ENCODE measurements at regions not wholly inside any gene's neighbourhood (a gene's known extent, or its start where the extent isn't known, plus 50 kb on each side); places are given as distances from the start of the nearest gene placed in this dataset.
A peak's percentile ranks its signal among the peaks of the same experiment; 100 is the strongest.
"Not testable (repeated sequence)": the region's sequence is repeated elsewhere in the genome, so short reads cannot be mapped to it uniquely, and the experiment has no call there.

DNA sequence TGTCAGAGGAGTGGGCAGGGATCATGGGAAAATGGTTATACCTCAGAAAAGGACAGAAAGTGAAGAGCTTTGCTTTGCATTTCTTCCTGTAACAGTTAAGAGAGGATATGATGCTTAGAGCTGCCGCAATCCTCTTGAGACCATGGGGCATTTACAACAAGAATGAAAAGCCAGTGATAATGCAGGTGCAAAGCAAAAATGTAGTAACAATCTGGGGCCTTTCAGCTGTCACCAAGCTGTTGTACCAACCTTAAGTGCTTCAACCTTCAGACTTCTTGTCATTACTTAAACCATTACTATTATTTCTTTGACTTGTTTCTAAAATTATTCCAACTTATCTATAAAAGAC lies 1337.6 kb downstream of the RPIA start:
- not testable (repeated sequence) for DNase-seq (ENCODE audit: low read depth in 4 of 4, low spot score in 2 of 4)

DNA sequence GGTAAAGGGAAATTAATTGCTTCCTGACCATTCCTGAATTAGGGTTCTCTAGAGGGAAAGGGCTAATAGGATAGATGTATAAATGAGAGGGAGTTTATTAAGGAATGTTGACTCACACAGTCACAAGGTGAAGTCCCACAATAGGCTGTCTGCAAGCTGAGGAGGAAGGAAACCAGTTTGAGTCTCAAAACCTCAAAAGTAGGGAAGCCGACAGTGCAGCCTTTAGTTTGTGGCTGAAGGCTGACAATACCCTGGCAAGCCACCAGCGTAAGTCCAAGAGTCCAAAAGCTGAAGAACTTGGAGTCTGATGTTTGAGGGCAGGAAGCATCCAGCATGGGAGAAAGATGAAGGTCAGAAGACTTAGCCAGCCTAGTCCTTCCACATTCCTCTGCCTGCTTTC lies 1340.8 kb downstream of the RPIA start:
- DNase-seq (ENCODE audit: low read depth in 4 of 4, low spot score in 2 of 4): not testable (repeated sequence)

DNA sequence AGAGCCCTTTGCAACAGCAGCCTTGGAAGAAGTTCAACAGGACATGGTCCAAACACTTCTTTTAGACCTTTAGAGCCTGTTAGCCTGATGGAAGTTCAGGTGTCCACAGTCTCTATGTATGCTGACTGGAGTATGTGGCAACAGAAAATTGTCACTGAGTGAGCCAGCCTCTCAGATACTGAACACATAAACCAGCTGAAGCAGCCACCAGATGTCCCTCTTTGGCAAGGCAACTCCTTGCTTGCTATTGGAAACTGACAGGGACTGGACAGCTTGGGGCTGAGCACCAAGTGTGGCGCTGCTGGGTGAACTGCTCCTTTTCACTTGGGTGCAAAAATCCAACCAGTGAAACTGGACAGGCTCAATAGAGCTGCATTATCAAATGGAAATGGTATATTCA lies 1344.9 kb downstream of the RPIA start:
- not testable (repeated sequence) for DNase-seq (ENCODE audit: low read depth in 4 of 4, low spot score in 2 of 4)

DNA sequence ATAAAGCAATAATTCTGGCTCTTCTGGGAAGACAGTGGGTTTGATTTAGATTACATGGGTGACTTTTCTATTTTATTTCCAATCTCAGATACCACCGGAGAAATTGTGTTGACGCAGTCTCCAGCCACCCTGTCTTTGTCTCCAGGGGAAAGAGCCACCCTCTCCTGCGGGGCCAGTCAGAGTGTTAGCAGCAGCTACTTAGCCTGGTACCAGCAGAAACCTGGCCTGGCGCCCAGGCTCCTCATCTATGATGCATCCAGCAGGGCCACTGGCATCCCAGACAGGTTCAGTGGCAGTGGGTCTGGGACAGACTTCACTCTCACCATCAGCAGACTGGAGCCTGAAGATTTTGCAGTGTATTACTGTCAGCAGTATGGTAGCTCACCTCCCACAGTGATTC lies 1347.6 kb downstream of the RPIA start:
- not testable (repeated sequence) for DNase-seq (ENCODE audit: low read depth in 4 of 4, low spot score in 2 of 4)

DNA sequence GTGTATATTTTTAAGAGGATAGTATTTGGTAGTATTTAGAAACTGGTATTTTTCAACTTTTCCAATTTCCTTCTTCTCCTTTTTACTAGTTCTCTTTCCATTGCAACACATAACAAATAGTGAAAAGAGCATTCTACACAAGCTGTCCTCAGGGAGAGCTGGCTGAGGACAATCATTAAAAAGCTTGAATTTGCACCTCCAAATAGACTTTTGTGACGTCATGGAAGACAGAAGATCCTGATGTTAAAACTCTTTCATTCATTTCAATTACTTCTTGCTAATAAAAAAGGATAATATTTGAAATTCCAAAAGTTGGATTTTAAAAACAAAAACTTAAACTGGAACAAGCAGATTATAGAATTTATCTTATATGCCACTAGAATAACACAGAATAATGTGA lies 1356.3 kb downstream of the RPIA start:
- not testable (repeated sequence) for DNase-seq (ENCODE audit: low read depth in 4 of 4, low spot score in 2 of 4)

DNA sequence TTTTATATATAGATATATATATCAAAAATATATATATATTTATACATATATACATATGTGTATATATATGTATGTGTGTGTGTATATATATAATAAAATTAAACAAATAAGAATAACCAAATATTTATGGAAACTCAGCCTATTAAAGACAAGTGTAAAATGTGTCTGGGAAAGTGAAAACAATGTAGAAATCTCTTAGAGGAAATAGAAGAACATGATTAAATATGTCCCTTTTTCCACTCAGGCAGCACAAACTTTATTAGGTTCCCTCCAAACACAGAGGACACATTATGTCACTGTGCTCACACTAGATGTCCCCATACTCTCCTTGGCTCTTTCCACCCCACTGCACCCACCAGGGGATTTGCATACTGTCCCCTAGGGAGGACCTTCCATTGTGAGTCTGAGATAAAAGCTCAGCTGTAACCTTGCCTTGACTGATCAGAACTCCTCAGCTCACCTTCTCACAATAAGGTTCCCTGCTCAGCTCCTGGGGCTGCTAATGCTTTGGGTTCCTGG lies 1360.7 kb downstream of the RPIA start:
- not testable (repeated sequence) for DNase-seq (ENCODE audit: low read depth in 4 of 4, low spot score in 2 of 4)

DNA sequence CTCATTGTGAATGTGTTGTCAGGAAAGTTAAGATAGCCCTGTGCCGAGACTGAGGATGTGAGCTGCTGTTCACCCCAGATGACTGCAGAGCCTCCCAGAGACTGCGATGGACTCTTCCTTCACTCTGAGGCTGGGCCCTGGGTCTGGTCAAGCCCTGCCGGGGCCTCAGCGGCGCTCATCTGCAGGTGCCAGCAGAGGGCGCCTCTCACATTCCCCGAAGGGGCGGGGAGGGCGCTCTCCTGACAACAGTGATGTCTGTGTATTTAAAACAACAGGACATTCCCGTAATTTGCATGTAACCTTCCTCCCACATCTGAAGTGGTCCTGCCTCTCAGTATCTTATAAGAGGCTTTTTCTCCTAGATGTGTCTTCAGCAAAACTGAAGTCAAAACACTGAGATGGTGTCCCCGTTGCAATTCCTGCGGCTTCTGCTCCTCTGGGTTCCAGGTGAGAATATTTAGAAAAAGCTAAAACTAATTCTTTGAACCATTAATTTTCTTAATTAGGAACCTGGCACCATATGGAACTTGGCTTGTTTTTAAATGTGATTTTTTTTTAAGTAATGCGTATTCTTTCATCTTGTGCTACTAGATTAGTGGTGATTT lies 1377.9 kb downstream of the RPIA start:
- DNase-seq (ENCODE audit: low read depth in 4 of 4, low spot score in 2 of 4): peak in 1 of 4 donors; percentile 6

DNA sequence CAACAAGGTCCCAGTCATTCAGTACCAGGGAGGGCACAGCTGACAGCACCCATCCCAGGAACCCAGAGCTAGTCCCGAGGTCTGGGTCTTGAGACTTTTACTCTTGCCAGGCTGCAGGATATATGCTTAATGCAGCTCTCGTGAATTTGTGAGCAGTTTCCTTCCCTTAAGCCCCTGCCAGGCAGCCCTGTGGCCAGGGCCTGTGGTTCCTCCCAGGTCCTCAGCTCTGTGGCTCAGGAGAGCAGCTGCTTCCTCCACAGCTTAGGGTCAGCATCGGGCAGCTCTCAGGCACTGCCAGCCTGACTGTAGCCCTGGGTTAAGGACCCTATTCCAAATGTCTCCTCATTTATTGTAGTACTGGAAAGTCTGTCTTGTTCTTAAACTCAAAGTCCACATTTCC lies 1384.8 kb downstream of the RPIA start:
- no peak for DNase-seq (ENCODE audit: low read depth in 4 of 4, low spot score in 2 of 4)

DNA sequence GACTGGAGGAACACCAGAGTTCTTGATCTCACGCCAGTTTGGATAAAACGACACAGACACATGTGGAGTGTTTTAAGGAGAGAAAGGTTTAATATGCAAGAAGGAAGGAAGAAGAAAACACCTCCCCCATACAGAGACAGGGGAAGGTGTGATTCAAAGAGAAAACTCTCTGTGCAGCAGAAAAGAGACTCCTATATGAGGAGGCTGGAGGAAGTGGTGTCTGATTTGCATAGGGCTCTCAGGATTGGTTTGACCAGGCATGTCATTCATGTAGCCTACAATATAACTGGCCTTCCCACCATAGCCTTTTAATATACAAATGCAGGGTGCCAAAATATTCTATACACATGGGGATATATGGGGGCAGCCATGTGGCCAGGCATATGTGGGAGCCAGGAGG lies 1386.5 kb downstream of the RPIA start:
- DNase-seq (ENCODE audit: low read depth in 4 of 4, low spot score in 2 of 4): no peak

DNA sequence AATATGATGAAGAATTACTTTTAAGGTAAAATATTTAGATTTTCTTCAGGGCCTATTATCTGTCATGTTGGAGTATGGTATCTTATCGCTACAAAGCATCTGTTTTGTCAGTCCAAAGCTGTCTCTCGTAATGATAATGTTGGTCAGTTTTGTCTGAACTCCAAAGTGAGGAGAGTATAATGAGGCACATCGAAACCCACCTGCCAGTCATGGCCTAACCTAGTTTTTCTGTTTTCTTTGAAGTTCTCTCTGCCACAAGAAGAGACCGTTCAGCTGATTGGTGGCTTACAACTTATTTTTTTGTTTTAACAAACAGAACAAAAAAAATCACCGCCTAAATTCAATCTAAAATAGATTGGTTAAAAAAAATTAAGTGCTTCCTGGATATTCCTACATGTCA lies 1387.9 kb downstream of the RPIA start:
- DNase-seq (ENCODE audit: low read depth in 4 of 4, low spot score in 2 of 4): no peak

DNA sequence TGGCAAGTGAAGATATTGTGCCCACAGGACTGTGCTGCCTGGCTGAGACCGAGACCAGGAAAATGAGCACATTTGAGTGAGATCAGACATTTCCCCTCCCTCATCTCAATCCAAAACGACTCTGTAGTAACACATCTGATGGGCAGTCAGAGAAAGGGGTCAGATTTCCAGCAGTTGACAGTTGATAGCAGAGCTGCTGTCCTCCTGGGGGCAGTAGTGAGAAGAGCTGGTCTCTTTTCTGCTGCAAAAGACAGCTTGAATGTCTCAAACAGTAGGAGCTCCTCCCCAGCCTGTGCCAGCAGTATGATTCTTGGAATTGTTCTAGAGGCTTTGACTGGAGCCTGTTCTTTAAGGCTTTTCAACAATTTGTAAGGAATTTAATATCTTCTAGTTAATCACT lies 1396.3 kb downstream of the RPIA start:
- DNase-seq (ENCODE audit: low read depth in 4 of 4, low spot score in 2 of 4): not testable (repeated sequence)

DNA sequence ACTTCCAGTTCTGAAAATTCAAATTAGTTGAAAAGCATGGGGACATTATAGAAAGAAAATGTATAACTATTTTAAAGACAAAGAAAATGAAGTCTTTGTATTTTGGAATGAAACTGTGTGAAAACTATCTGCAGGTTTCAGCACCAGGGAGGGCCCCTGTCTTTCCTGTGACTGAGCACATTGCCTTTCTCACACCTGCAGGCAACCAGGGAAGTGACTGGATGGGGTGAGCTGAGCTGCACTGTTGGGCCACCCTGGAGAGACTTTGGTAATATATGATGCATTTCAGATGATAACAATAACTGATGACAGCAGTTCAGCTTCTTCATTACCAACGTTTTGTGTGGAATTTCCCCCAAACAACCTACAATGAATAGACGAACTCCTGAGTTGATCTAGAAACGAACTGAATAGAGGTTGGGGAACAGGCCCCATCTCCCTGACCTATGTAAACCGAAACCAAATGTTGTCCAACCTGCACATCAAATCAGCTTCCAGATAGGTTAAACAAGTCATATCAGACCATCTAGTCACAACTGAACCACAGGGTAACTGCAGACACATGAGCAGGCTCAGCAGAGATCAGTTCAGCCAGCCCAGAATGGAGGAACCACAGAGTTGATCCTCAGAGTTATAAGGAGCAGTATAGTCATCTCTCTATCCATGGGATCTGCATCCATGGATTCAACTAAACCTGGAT lies 1402.2 kb downstream of the RPIA start:
- DNase-seq (ENCODE audit: low read depth in 4 of 4, low spot score in 2 of 4): not testable (repeated sequence)

DNA sequence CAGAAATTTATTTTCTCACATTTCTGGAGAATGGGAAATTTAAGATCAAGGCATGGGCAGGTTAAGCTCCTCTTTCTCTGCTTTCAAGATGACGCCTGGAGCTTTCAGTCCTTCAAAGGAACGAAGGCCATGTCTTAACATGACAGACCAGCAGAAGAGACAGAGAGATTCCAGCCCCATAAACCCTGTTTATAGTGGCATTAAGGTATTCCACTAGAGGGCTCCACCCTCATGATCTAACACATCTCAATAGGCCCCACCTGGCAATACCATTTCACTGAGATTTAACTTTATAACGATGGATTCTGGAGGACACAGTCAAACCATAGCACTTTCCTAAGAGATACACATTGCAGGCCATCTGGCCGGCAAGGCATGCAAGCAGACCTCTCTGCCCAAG lies 1406.1 kb downstream of the RPIA start:
- DNase-seq (ENCODE audit: low read depth in 4 of 4, low spot score in 2 of 4): not testable (repeated sequence)

DNA sequence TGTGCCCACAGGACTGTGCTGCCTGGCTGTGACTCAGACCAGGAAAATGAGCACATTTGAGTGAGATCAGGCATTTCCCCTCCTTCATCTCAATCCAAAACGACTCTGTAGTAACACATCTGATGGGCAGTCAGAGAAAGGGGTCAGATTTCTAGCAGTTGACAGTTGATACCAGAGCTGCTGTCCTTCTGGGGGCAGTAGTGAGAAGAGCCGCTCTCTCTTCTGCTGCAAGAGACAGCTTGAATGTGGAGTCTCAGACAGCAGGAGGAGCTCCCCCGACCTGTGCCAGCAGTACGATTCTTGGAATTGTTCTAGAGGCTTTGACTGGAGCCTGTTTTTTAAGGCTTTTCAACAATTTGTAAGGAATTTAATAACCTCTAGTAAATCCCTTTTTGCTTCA lies 1413.7 kb downstream of the RPIA start:
- DNase-seq (ENCODE audit: low read depth in 4 of 4, low spot score in 2 of 4): not testable (repeated sequence)

DNA sequence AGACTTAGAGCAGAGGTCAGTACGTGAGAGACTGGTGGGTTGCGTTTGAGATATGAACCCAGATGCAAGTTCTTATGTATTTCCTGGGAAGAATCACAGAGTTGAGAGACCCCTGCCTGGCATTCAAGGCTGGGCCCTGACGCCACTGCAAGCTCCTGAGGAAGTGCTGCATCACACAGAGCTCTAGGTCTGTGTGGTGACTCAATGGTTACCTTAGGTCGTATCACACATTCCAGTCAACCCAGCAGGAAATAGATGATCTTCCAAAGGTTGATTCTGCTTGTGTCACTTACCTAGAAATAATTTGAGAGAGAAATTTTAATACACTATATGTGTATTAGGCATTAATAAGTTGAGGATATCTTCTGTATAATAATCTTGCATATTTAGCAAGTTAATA lies 1431.9 kb downstream of the RPIA start:
- DNase-seq (ENCODE audit: low read depth in 4 of 4, low spot score in 2 of 4): not testable (repeated sequence)

DNA sequence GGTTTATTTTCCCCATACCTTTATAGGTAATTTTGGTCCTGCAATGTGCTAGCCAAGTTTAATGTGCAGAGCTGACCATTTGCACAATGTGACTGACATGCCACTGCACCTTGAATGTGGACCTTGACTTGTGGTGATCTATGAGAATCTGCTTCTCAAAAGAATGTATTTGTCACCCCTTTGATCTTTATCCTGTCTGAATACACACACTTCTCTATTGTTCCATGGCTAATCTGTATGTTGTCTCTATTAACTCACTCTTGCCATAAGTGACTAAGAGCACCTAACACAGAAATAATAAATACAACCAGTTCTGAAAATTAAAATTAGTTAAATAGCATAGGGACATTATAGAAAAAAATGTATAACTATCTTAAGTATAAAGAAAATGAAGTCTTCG lies 1447.6 kb downstream of the RPIA start:
- not testable (repeated sequence) for DNase-seq (ENCODE audit: low read depth in 4 of 4, low spot score in 2 of 4)

DNA sequence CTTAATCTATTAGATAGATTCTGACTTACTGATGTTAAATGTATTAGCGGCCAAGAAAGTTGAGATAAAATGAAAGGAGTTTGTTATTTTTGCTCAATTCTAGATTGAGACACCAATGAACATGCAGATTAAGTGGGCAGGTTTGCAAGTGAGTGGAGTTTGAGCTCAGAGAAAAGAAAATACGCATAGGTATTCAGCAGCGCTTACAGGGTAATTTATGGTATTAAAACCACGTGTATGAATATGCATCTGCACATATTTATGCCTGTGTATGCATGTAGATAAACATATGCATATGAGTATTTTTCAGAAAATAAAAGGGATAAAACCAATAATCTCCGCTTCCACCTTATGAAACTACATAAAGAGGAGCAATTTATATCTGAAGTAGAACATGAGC lies 1450.1 kb downstream of the RPIA start:
- DNase-seq (ENCODE audit: low read depth in 4 of 4, low spot score in 2 of 4): not testable (repeated sequence)

DNA sequence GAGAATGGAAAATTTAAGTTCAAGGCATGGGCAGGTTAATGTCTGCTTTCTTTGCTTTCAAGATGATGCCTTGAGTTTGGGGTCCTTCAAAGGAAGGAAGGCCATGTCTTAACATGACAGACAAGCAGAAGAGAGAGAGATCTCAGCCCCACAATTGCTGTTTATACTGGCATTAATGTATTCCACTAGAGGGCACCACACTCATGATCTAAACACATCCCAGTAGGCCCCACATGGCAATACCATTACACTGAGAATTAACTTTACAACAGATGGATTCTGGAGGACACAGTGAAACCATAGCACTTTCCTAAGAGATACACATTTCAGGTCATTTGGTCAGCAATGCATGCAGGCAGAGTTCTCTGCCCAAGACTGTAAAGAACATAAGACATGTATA lies 1460.3 kb downstream of the RPIA start:
- not testable (repeated sequence) for DNase-seq (ENCODE audit: low read depth in 4 of 4, low spot score in 2 of 4)

DNA sequence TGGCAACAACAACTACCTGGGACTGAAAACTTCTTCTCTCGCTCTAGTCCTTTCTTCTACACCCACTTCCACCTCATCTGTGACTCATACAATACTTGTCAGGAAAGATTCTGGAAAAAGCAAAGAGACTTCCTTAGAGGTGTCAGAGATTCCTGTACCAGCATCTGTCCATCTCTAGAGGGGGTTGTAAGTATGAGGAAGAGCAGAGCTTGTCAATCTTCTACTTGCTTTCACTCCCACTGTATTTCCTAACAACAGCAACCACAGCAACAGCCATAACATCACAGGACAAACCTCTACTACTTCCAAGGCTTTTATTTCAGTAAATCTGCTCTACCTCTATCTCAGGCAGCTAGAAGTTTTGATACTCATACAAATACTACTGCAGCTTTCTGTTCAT lies 1479.5 kb downstream of the RPIA start:
- not testable (repeated sequence) for DNase-seq (ENCODE audit: low read depth in 4 of 4, low spot score in 2 of 4)

DNA sequence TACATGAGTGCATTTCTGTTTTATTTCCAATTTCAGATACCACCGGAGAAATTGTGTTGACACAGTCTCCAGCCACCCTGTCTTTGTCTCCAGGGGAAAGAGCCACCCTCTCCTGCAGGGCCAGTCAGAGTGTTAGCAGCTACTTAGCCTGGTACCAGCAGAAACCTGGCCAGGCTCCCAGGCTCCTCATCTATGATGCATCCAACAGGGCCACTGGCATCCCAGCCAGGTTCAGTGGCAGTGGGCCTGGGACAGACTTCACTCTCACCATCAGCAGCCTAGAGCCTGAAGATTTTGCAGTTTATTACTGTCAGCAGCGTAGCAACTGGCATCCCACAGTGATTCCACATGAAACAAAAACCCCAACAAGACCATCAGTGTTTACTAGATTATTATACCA lies 1481.6 kb downstream of the RPIA start:
- not testable (repeated sequence) for DNase-seq (ENCODE audit: low read depth in 4 of 4, low spot score in 2 of 4)

DNA sequence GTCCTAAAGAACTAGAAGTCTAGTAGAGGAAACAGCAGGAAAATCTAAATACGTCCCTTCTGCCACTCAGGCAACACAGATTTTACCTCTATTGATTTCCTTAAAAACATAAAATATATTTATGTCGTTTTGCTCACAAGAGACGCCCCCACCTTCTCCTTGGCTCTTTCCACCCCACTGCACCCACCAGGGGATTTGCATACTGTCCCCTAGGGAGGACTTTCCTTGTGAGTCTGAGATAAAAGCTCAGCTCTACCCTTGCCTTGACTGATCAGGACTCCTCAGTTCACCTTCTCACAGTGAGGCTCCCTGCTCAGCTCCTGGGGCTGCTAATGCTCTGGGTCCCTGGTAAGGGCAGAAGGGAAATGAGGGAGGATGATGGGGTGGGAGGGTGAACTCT lies 1488.1 kb downstream of the RPIA start:
- DNase-seq (ENCODE audit: low read depth in 4 of 4, low spot score in 2 of 4): not testable (repeated sequence)

DNA sequence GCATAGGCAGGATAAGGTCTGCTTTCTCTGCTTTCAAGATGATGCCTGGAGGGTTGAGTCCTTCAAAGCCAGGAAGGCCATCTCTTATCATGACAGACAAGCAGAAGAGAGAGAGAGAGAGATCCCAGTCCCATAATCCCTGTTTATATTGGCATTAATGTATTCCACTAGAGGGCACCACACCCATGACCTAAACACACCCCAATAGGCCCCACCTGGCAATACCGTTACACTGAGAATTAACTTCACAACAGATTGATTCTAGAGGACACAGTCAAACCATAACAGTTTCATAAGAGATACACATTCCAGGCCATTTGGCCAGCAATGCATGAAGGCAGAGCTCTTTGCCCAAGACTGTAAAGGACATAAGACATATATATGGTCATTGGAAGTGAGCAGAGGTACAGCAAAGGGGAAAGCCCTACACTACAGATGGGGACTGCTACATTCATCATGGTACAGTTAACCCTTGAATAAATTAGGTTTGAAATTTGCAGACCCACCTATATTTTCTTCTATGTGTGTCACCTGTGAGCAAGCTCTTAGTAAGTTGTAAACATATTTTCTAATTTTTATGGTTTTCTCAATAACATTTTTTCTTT lies 1516.1 kb downstream of the RPIA start:
- no peak for DNase-seq (ENCODE audit: low read depth in 4 of 4, low spot score in 2 of 4)

Data from left renal cortex interstitium (tissue), 4 donors.